SU-DHL-6 (cell line): ENCODE measurements at regions not wholly inside any gene's neighbourhood (a gene's known extent, or its start where the extent isn't known, plus 50 kb on each side); places are given as distances from the start of the nearest gene placed in this dataset.

Experiments
- H2AFZ ChIP-seq: fragments of 200-600 bp; sonication (generic); 2 replicates; pipeline ENCODE4 v1.6.1; 2014; ENCODE audit warnings: low read depth, mild to moderate bottlenecking, moderate library complexity, mixed read lengths, antibody characterized with exemption, low read length; ENCODE audit not compliant: severe bottlenecking
- H3F3A ChIP-seq: fragments of 200-600 bp; shearing (Covaris generic); 2 replicates; pipeline ENCODE4 v1.6.0; 2016; ENCODE audit warnings: antibody characterized with exemption, mild to moderate bottlenecking; ENCODE audit not compliant: insufficient read depth
- H3K27ac ChIP-seq: fragments of 200-600 bp; sonication (generic); 2 replicates; pipeline ENCODE4 v1.5.1; 2016; ENCODE audit warnings: low read depth, mild to moderate bottlenecking, low read length, moderate library complexity, mixed read lengths
- H3K27me3 ChIP-seq: fragments of 200-600 bp; sonication (generic), shearing (Covaris generic); 2 replicates; pipeline ENCODE4 v1.6.0; 2014; ENCODE audit warnings: mild to moderate bottlenecking, low read length
- H3K36me3 ChIP-seq: fragments of 200-600 bp; sonication (generic); 2 replicates; pipeline ENCODE4 v1.6.1; 2014; ENCODE audit warnings: mild to moderate bottlenecking, low read length, mixed read lengths
- H3K4me2 ChIP-seq: fragments of 300-600, 200-600 bp; shearing (Covaris generic), sonication (generic); 2 replicates; pipeline ENCODE4 v1.6.0; 2014; ENCODE audit warnings: low read length, low read depth, mild to moderate bottlenecking; ENCODE audit not compliant: poor library complexity, severe bottlenecking
- H3K4me3 ChIP-seq: fragments of 200-600 bp; sonication (generic); 2 replicates; pipeline ENCODE4 v1.5.1; 2014; ENCODE audit warnings: antibody characterized with exemption, low read length, mild to moderate bottlenecking, mixed read lengths; ENCODE audit not compliant: insufficient read depth, poor library complexity, severe bottlenecking
- H3K79me2 ChIP-seq: fragments of 200-600 bp; sonication (generic); 2 replicates; pipeline ENCODE4 v1.6.1; 2014; ENCODE audit warnings: mild to moderate bottlenecking, low read length, moderate library complexity; ENCODE audit not compliant: insufficient read depth
- H3K9ac ChIP-seq: fragments of 200-600 bp; sonication (generic); 2 replicates; pipeline ENCODE4 v1.7.0; 2014; ENCODE audit warnings: mild to moderate bottlenecking, low read length
- H3K9me2 ChIP-seq: fragments of 200-600 bp; sonication (generic); replicated peaks from 2 replicates; pipeline ENCODE4 v1.6.1; 2014; ENCODE audit warnings: low read length; ENCODE audit not compliant: insufficient read depth
- H3K9me3 ChIP-seq: fragments of 200-600 bp; sonication (generic); 2 replicates; pipeline ENCODE4 v1.6.1; 2014; ENCODE audit warnings: low read length, mixed read lengths; ENCODE audit not compliant: insufficient read depth
- H4K20me1 ChIP-seq: fragments of 200-600 bp; sonication (generic); 2 replicates; pipeline ENCODE4 v1.6.1; 2014; ENCODE audit warnings: low read depth, mild to moderate bottlenecking, antibody characterized with exemption, low read length, moderate library complexity, mixed read lengths
- CTCF ChIP-seq: fragments of 200-600 bp; sonication (generic); IDR thresholded peaks from one replicate; pipeline ENCODE4 v1.5.1; 2017; ENCODE audit warnings: antibody characterized with exemption, mild to moderate bottlenecking, low read length, moderate library complexity; ENCODE audit not compliant: insufficient read depth, poor library complexity, severe bottlenecking
- EZH2phosphoT487 ChIP-seq: fragments of 200-600 bp; sonication (generic), shearing (Covaris generic); conservative IDR thresholded peaks from 2 replicates; pipeline ENCODE4 v1.6.1; 2018; ENCODE audit warnings: mild to moderate bottlenecking, antibody characterized with exemption, low read length, moderate library complexity, mixed read lengths

- Histone ChIP-seq H3K36me3 (no peaks in the 10 kb centered on the region), H3K79me2 (no peaks in the 10 kb centered on the region), H3K4me2 (no peak overlapping the region)
These were observed 127.6 kb upstream of the FSCB start for GRCh38 chr14:44634692-44635091.

GRCh38 chr14:44626423-44626822 is 119.3 kb upstream of the FSCB start:
- H2AFZ ChIP-seq = peak overlapping the region; percentile 49
- no peaks in the 10 kb centered on the region for H3K79me2 ChIP-seq
- H3K27ac ChIP-seq = no peak overlapping the region
- H3K27me3 ChIP-seq = no peaks in the 10 kb centered on the region
- H3K4me2 ChIP-seq = no peak overlapping the region
- H3K4me3 ChIP-seq = no peak overlapping the region
- H4K20me1 ChIP-seq = no peaks in the 10 kb centered on the region
- H3K36me3 ChIP-seq = no peaks in the 10 kb centered on the region
- no peak overlapping the region for H3K9ac ChIP-seq
- H3K9me2 ChIP-seq = no peaks in the 10 kb centered on the region
- TF ChIP-seq CTCF (no peak), EZH2phosphoT487 (no peak)
- no peaks in the 10 kb centered on the region for H3F3A ChIP-seq
- no peaks in the 10 kb centered on the region for H3K9me3 ChIP-seq

More at GRCh38 chr14:44634692-44635091, 127.6 kb upstream of the FSCB start:
- H3K9ac ChIP-seq = no peak overlapping the region
- H4K20me1 ChIP-seq = no peaks in the 10 kb centered on the region
- no peak overlapping the region for H3K27ac ChIP-seq
- H3K27me3 ChIP-seq = no peaks in the 10 kb centered on the region
- no peak overlapping the region for H2AFZ ChIP-seq
- H3K9me2 ChIP-seq = no peaks in the 10 kb centered on the region
- no peak for TF ChIP-seq EZH2phosphoT487
- no peak overlapping the region for H3K4me3 ChIP-seq
- H3F3A ChIP-seq = no peaks in the 10 kb centered on the region
- no peaks in the 10 kb centered on the region for H3K9me3 ChIP-seq

GRCh38 chr14:44625098-44625497 is 118.0 kb upstream of the FSCB start:
- Histone ChIP-seq H3K27me3 (no peaks in the 10 kb centered on the region), H3K4me3 (no peak overlapping the region), H3K36me3 (no peaks in the 10 kb centered on the region), H3K27ac (no peak overlapping the region), H3K79me2 (no peaks in the 10 kb centered on the region), H3K9me2 (no peaks in the 10 kb centered on the region), H3K9me3 (no peaks in the 10 kb centered on the region), H3K4me2 (peak overlapping the region; percentile 34), H3F3A (no peaks in the 10 kb centered on the region), H2AFZ (peak overlapping the region; percentile 73), H4K20me1 (no peaks in the 10 kb centered on the region), H3K9ac (no peak overlapping the region)
- TF ChIP-seq CTCF (no peak), EZH2phosphoT487 (no peak)

GRCh38 chr14:44620121-44621019 is 113.3 kb upstream of the FSCB start:
- Histone ChIP-seq H3K27me3 (no peaks in the 10 kb centered on the region), H3K27ac (no peak overlapping the region), H3F3A (no peaks in the 10 kb centered on the region), H3K4me3 (no peak overlapping the region), H2AFZ (no peak overlapping the region), H3K9ac (no peak overlapping the region), H3K9me3 (no peaks in the 10 kb centered on the region), H3K36me3 (no peaks in the 10 kb centered on the region), H3K79me2 (no peaks in the 10 kb centered on the region), H4K20me1 (no peaks in the 10 kb centered on the region), H3K4me2 (no peak overlapping the region), H3K9me2 (no peaks in the 10 kb centered on the region)
- TF ChIP-seq CTCF (no peak), EZH2phosphoT487 (no peak)
